ENCODE measurements at regions not wholly inside any gene's neighbourhood (a gene's known extent, or its start where the extent isn't known, plus 50 kb on each side); places are given as distances from the start of the nearest gene placed in this dataset.

GRCh38 chr13:44021422-44021821 lies 141.7 kb downstream of the LACC1 start (continued):
- TF ChIP-seq PRDM6 (tag by site-specific recombination; IDR thresholded peaks at IDR 0.05) (no peak), ZNF658 (tag by site-specific recombination; IDR thresholded peaks at IDR 0.05) (no peak), ZNF19 (tag by site-specific recombination; IDR thresholded peaks at IDR 0.05; ENCODE audit: low read depth) (no peak), INSM2 (tag by site-specific recombination; IDR thresholded peaks at IDR 0.05) (no peak), ATF2 (tag by site-specific recombination; IDR thresholded peaks at IDR 0.05; ENCODE audit: low read depth) (no peak), ZNF146 (tag by site-specific recombination; IDR thresholded peaks at IDR 0.05) (no peak), ZNF354C (tag by site-specific recombination; IDR thresholded peaks at IDR 0.05; ENCODE audit: borderline replicate concordance, low read depth) (no peak)

GRCh38 chr13:44022196-44022595 lies 142.5 kb downstream of the LACC1 start:
- no peak overlapping the region for H3K27ac ChIP-seq (ENCODE audit: extremely low read depth, low read depth, low read length)
- POLR2A ChIA-PET: no interaction called here
- TF ChIP-seq IKZF3 (tag by site-specific recombination; IDR thresholded peaks at IDR 0.05): no peak
- no peak for TF ChIP-seq ZBTB1 (tag by site-specific recombination; IDR thresholded peaks at IDR 0.05)
- TF ChIP-seq BCL11B (tag by site-specific recombination; IDR thresholded peaks at IDR 0.05; ENCODE audit: low read depth): no peak
- no peak for TF ChIP-seq ZNF518A (tag by site-specific recombination; conservative IDR thresholded peaks at IDR 0.05; ENCODE audit: low read depth)
- no peak for TF ChIP-seq ZNF416 (tag by site-specific recombination; IDR thresholded peaks at IDR 0.05)
- TF ChIP-seq ZNF133 (tag by site-specific recombination; IDR thresholded peaks at IDR 0.05): no peak
- no peak for TF ChIP-seq ZNF792 (tag by site-specific recombination; IDR thresholded peaks at IDR 0.05)
- TF ChIP-seq ZNF549 (tag by site-specific recombination; IDR thresholded peaks at IDR 0.05): no peak
- TF ChIP-seq ZNF423 (tag by site-specific recombination; IDR thresholded peaks at IDR 0.05): no peak
- no peak for TF ChIP-seq ZNF639 (tag by site-specific recombination; IDR thresholded peaks at IDR 0.05)
- no peak for TF ChIP-seq ZNF776 (tag by site-specific recombination; IDR thresholded peaks at IDR 0.05; ENCODE audit: borderline replicate concordance)
- no peak for TF ChIP-seq ZNF513 (tag by site-specific recombination; IDR thresholded peaks at IDR 0.05)
- TF ChIP-seq ZNF10 (tag by site-specific recombination; IDR thresholded peaks at IDR 0.05): no peak
- no peak for TF ChIP-seq ZNF514 (tag by site-specific recombination; IDR thresholded peaks at IDR 0.05)
- TF ChIP-seq ZEB2 (tag by site-specific recombination; IDR thresholded peaks at IDR 0.05): no peak
- no peak overlapping the region for H3K4me3 ChIP-seq (ENCODE audit: low read depth, low read length)
- CTCF ChIA-PET: no interaction called here
- H3K36me3 ChIP-seq (ENCODE audit: control insufficient read depth in 2 of 2, insufficient read depth in 1 of 2, low read length in 2 of 2): no peaks in the 10 kb centered on the region
- H3K9me3 ChIP-seq (ENCODE audit: control insufficient read depth, insufficient read depth, low read depth, low read length): no peaks in the 10 kb centered on the region
- no peaks in the 10 kb centered on the region for H3K4me1 ChIP-seq (ENCODE audit: control insufficient read depth, insufficient read depth, low read length)
